ENCODE measurements at regions not wholly inside any gene's neighbourhood (a gene's known extent, or its start where the extent isn't known, plus 50 kb on each side); places are given as distances from the start of the nearest gene placed in this dataset.

DNA sequence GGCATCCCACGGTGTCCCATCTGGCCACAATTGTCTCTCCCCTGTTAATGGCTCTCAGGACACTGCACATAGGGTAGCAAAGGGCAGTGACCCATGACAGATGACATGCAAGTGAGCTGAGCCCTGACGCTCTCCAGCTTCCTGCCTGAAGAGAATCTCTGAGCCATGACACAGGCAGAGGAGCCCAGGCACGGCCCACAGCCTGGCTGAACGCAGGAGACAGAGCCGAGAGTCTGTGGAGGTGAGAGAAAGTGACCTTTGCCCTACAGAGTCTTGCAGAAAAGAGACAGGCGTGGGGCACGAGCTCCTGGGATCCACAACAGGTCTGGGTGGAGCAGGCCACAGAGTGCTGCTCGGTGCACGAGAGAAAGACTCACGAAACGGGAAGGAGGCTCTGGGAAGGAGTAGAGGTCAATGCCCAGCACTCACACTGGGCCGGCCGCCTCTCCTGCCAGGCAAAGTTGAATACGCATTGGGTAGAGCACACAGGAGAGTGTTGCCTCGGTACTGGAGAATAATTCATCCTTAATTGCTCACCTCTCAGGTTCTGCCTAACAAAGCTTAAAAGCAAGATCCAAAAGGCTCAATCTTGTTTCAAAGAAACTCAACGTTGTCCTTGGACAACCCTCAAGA, 90.3 kb downstream of the MRPL36 start:
- no peak for TF ChIP-seq CTCF (IDR thresholded peaks at IDR 0.05)
- TF ChIP-seq POLR2AphosphoS5 (IDR thresholded peaks at IDR 0.05; ENCODE audit: low read depth, low read length) = no peak
- TF ChIP-seq SIN3A (IDR thresholded peaks at IDR 0.05; ENCODE audit: borderline replicate concordance, insufficient read depth, low read depth, low read length) = no peak

Data from Panc1 (cell line).